Lung (tissue), 11 donors: ENCODE measurements at regions not wholly inside any gene's neighbourhood (a gene's known extent, or its start where the extent isn't known, plus 50 kb on each side); places are given as distances from the start of the nearest gene placed in this dataset.
"Not testable (repeated sequence)": the region's sequence is repeated elsewhere in the genome, so short reads cannot be mapped to it uniquely, and the experiment has no call there.

Experiments
- ATAC-seq: fragments of 200-7000 bp; cut with Tn5 transposase; one replicate; pipeline ENCODE4 v1.9.1; 2020; ENCODE audit warnings: moderate number of reproducible peaks; ENCODE audit not compliant: insufficient read depth, low FRiP score
- DNase-seq, 3 donors: peaks; one replicate each; pipeline ENCODE4 v3.0.0-alpha.2; 2013 to 2017
- H3K27ac ChIP-seq, 2 donors: one replicate each; pipeline ENCODE4 v1.5.1; 2013; ENCODE audit warnings: mild to moderate bottlenecking in 2 of 2, moderate library complexity in 2 of 2, control low read depth in 1 of 2, inconsistent platforms in 1 of 2, low read depth in 1 of 2, low read length in 1 of 2
- H3K27me3 ChIP-seq, 3 donors: one replicate each; pipeline ENCODE4 v1.5.1; 2013; ENCODE audit warnings: low read length in 2 of 3; ENCODE audit not compliant: control insufficient read depth in 3 of 3, insufficient read depth in 3 of 3
- H3K36me3 ChIP-seq, 4 donors: one replicate each; pipeline ENCODE4 v1.5.1; 2013; ENCODE audit warnings: low read length in 4 of 4, mild to moderate bottlenecking in 1 of 4, moderate library complexity in 1 of 4; ENCODE audit not compliant: control insufficient read depth in 4 of 4, insufficient read depth in 4 of 4
- H3K4me1 ChIP-seq, 5 donors: one replicate each; pipeline ENCODE4 v1.5.1; 2013; ENCODE audit warnings: low read length in 5 of 5, mild to moderate bottlenecking in 2 of 5, moderate library complexity in 1 of 5; ENCODE audit not compliant: control insufficient read depth in 5 of 5, insufficient read depth in 5 of 5
- H3K4me3 ChIP-seq: one replicate; pipeline ENCODE4 v1.5.1; 2013; ENCODE audit warnings: mild to moderate bottlenecking, control low read depth, moderate library complexity
- H3K9ac ChIP-seq, 2 donors: one replicate each; pipeline ENCODE4 v1.5.1; 2013; ENCODE audit warnings: low read length in 2 of 2, control low read depth in 1 of 2; ENCODE audit not compliant: insufficient read depth in 1 of 2
- H3K9me3 ChIP-seq, 4 donors: one replicate each; pipeline ENCODE4 v1.5.1; 2013; ENCODE audit warnings: low read length in 3 of 4, mild to moderate bottlenecking in 1 of 4, moderate library complexity in 1 of 4; ENCODE audit not compliant: control insufficient read depth in 4 of 4, insufficient read depth in 3 of 4
- CTCF ChIP-seq: IDR thresholded peaks from 2 replicates; pipeline ENCODE4 v1.5.1; 2012; ENCODE audit warnings: mild to moderate bottlenecking; ENCODE audit errors: control extremely low read depth, extremely low read depth
- WGBS, 2 donors: extraction: QIAGEN DNeasy Blood & Tissue Kit; methylation state at CpG; one replicate each; pipeline ENCODE4 v1.1.7; 2013; 5-methylcytosine and 5-hydroxymethylcytosine counted together
- donor health status: control.
- donor health status: control.
- donor health status: Bipolar disorder and iron deficiency.
- donor health status: healthy.
- donor health status: DM: yes; HTN: yes; CAD: no.

DNA sequence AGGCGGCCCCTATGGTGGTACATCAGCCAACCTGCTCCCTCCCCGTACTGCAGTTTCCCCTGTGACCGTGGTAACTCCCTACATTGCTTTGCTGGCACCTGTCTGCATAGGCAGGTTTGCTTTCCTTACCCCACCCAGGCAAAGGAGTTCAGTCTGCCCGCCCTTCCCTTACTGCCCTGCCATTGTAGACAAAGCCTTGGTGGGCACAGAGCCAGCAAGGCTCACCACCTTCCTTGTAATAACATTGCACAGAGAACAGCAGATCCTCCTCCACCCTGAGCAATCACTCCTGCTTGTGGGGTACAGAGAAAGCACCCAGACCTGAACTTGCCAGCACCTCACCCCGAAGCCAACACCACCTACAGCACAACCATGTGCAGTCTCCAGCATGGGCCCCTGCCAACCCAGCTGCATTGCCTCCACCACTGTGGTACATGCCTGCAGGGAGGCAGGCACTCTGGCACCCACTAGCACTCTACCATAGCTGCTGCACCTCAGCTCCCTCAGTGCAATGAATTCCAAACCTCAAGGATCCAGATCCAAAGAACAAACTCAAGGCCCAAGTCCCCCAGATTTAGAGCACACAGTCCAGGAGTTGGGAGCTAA is 192.7 kb upstream of the KCNMB2 start:
- Histone ChIP-seq H3K9ac (no peak overlapping the region), H3K27ac (no peak overlapping the region), H3K9me3 (no peaks in the 10 kb centered on the region), H3K4me1 (peaks cover 0 to 12% (median 3%) of the 10 kb centered on the region in 5 donors), H3K4me3 (no peak overlapping the region), H3K27me3 (no peaks in the 10 kb centered on the region), H3K36me3 (no peaks in the 10 kb centered on the region)
- WGBS, 2 donors = 92 to 94% methylated on average over 5 of the region's 5 CpGs
- no peak for ATAC-seq
- no peak for DNase-seq
- TF ChIP-seq CTCF = no peak

- no peaks in the 10 kb centered on the region for H3K36me3 ChIP-seq
- peaks cover 0 to 3% (median 0%) of the 10 kb centered on the region in 4 donors for H3K9me3 ChIP-seq
- 94% methylated on average over 4 of the region's 4 CpGs for WGBS, 2 donors
- H3K4me3 ChIP-seq = no peak overlapping the region
- H3K27me3 ChIP-seq = no peaks in the 10 kb centered on the region
- H3K4me1 ChIP-seq = peaks cover 0 to 9% (median 2%) of the 10 kb centered on the region in 5 donors
- no peak overlapping the region for H3K27ac ChIP-seq
- DNase-seq (no peak), ATAC-seq (no peak)
- no peak overlapping the region for H3K9ac ChIP-seq
- TF ChIP-seq CTCF = no peak
Measured at GRCh38 chr3:178345944-178346343, 190.3 kb upstream of the KCNMB2 start.

DNA sequence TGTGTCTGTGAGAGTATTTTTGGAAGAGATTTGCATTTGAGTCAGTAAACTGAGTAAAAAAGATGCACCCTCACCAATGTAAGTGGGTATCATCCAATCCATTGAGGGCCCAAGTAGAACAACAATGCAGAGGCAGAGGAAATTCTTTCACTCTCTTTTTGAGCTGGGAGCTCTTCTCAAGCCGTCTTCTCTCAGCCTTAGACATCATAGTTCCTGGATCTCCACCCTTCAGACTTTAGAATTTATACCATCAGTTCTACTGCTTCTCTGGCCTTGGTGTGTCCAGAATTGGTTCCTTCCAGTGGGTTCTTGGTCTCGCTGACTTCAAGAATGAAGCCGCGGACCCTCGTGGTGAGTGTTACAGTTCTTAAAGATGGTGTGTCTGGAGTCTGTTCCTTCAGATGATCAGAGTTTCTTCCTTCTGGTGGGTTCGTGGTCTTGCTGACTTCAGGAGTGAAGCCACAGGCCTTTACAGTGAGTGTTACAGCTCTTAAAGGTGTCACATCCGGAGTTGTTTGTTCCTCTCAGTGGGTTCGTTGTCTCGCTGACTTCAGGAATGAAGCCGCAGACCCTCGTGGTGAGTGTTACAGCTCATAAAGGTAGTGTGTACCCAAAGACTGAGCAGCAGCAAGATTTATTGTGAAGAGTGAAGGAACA is 187.5 kb upstream of the KCNMB2 start:
- not testable (repeated sequence) for H3K27me3 ChIP-seq, DNase-seq, H3K9ac ChIP-seq, H3K36me3 ChIP-seq, H3K4me3 ChIP-seq, ATAC-seq, H3K27ac ChIP-seq, H3K9me3 ChIP-seq
- WGBS, 2 donors = 89 to 95% methylated on average over 11 of the region's 11 CpGs
- H3K4me1 ChIP-seq = peaks cover 0 to 33% (median under 1%) of the 10 kb centered on the region in 5 donors

DNA sequence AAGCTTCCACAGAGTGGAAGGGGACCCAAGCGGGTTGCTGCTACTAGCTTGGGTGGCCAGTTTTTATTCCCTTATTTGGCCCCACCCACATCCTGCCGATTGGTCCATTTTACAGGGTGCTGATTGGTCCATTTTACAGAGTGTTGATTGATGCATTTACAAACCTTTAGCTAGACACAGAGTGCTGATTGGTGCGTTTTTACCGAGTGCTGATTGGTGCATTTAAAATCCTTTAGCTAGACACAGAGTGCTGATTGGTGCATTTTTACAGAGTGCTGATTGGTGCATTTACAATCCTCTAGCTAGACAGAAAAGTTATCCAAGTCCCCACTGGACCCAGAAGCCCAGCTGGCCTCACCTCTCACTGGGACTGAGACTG is 187.0 kb upstream of the KCNMB2 start:
- not testable (repeated sequence) for H3K27ac ChIP-seq, H3K4me3 ChIP-seq, H3K9ac ChIP-seq, ATAC-seq, H3K36me3 ChIP-seq, H3K27me3 ChIP-seq, H3K9me3 ChIP-seq, DNase-seq
- peaks cover 0 to 34% (median 0%) of the 10 kb centered on the region in 5 donors for H3K4me1 ChIP-seq
- 97% methylated on average over 4 of the region's 4 CpGs for WGBS, 2 donors
